ENCODE measurements at regions not wholly inside any gene's neighbourhood (a gene's known extent, or its start where the extent isn't known, plus 50 kb on each side); places are given as distances from the start of the nearest gene placed in this dataset.

GRCh38 chr9:97186493-97186892 is 121.0 kb upstream of the CCDC180 start:
- TF ChIP-seq, protein P1, sequence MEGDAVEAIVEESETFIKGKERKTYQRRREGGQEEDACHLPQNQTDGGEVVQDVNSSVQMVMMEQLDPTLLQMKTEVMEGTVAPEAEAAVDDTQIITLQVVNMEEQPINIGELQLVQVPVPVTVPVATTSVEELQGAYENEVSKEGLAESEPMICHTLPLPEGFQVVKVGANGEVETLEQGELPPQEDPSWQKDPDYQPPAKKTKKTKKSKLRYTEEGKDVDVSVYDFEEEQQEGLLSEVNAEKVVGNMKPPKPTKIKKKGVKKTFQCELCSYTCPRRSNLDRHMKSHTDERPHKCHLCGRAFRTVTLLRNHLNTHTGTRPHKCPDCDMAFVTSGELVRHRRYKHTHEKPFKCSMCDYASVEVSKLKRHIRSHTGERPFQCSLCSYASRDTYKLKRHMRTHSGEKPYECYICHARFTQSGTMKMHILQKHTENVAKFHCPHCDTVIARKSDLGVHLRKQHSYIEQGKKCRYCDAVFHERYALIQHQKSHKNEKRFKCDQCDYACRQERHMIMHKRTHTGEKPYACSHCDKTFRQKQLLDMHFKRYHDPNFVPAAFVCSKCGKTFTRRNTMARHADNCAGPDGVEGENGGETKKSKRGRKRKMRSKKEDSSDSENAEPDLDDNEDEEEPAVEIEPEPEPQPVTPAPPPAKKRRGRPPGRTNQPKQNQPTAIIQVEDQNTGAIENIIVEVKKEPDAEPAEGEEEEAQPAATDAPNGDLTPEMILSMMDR (conservative IDR thresholded peaks at IDR 0.05 in 1 of 2, IDR thresholded peaks at IDR 0.05 in 1 of 2; ENCODE audit: extremely low read depth in 1 of 2, insufficient read depth in 1 of 2, low read depth in 1 of 2, low read length in 2 of 2), result no peak
- no peak for TF ChIP-seq EZH2 (IDR thresholded peaks at IDR 0.05; ENCODE audit: borderline replicate concordance, low read length)
